GM18907 (cell line): ENCODE measurements at regions not wholly inside any gene's neighbourhood (a gene's known extent, or its start where the extent isn't known, plus 50 kb on each side); places are given as distances from the start of the nearest gene placed in this dataset.
"Not testable (repeated sequence)": the region's sequence is repeated elsewhere in the genome, so short reads cannot be mapped to it uniquely, and the experiment has no call there.

Experiments used
- ATAC-seq: cut with Tn5 transposase; IDR thresholded peaks from one replicate; pipeline ENCODE4 v1.9.1; 2021; ENCODE audit warnings: mild to moderate bottlenecking, moderate library complexity; ENCODE audit not compliant: unreplicated experiment

DNA sequence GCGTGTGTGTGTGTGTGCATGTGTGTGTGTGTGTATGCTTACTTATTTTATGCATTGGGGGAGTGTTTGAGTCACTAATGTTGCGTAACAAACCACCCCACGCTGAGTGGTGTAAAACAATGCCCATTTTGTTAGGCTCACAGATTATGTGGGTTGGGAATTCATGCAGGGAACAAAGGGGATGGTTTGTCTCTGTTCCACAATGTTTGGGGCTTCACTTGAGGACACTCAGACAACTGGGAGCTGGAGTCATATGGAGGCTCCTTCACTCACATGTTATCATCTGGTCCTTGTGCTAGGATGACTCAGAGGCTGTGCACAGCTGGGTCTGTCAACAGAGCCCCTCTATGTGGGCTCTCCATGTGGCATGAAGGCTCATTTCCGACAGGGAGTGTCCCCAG is 51.3 kb upstream of the LARGE1 start:
- ATAC-seq, result no peak

DNA sequence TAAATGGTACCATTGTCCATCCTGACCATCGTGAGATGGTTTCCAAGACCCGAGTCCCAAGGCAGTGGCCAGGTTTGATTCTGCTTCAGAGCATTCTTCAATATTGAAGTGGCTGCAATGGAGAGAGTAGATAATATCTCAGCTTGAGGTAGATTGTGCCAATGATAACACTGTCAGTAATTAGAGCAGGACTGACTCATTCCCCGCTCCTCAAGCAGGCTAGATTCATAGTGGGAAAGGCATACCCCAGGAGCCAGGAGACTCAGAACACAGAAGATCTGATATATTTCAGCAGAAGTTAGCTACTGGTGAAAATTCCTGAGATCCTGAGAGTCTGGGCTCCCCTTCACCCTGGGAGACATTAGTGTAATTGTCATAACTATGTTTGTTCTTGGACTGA is 55.6 kb upstream of the LARGE1 start:
- no peak for ATAC-seq

DNA sequence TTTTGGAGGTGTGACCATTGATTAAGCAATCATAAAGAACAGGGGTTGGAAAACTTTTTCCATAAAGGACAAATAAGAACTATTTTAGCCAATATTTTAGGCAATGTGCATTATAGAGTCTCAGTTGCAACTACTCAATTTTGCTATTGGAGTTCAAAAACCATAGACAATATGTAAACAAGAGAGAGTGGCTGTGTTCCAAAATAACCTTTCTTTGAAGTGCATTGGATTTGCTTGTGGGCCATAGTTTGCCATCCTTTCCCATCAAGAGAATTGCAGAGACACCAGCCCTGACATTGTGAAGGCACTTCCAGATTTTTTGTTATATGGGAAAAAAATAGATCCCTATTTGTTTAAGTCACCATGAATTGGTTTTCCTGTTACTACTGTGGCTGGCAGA is 63.3 kb upstream of the LARGE1 start:
- ATAC-seq, result no peak

DNA sequence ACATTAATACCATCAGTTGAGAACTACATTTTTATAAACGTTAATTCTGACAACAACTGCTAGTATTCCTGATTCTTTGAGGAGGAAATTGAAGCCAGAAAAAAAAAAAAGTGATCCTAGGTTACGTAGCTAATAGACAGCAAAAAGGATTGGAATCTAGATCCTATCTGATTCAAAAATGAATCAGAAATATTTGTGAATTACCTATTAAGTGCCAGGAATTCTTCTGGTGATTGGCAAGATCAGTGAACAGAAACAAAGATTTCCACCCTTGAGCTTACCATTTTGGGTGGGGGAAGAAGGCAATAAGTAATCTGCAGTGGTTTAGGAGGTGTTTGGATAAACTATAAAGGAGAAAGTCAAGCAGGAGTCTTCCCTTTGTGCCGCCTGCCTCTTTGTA is 63.9 kb upstream of the LARGE1 start:
- no peak for ATAC-seq

DNA sequence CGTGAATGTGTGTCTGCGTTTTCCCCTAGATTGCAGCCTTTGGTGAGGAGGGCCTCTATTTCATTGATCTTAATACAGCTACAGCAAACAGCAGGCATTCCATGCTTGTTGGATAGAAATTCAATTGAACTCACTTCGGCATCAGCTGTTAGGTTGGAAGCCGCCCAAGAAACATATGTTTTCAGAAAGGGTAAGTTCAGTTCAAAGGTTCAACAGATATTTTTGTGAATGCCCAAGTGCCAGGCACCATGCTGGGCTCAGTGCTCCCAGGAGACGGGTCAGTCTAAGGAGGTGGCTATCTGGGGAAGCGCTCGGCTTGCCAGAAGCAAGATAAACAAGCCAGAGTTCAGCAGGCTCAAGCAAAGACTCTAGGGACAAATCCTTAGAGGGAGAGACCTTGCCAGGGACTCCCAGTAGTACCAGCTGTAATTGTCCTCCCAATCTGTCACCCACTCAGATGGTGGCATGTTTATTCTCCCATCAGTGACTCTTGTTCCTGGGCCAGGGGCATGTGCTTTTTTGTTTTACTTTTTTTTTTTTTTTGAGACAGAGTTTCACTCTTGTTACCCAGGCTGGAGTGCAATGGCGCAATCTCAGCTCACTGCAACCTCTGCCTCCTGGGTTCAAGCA is 64.5 kb upstream of the LARGE1 start:
- ATAC-seq, result no peak

DNA sequence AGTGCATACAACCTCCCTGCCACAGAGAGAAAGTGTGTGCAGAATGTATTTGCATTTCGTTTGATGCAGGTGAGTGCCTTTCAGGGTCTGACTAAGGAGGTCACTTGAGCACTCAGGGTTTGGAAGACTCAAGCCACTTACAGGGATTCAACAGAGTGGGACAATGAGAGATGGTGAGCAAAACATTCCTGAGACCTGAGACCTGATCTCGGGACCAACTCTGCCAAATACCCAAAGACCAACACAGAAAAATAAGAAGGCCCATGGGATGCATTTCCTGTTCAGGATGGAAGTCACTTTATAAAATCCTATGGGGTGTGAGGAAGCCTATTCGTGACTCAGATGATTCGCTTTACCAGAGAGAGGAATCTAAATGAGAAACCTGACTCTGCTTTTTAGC is 65.2 kb upstream of the LARGE1 start:
- no peak for ATAC-seq

DNA sequence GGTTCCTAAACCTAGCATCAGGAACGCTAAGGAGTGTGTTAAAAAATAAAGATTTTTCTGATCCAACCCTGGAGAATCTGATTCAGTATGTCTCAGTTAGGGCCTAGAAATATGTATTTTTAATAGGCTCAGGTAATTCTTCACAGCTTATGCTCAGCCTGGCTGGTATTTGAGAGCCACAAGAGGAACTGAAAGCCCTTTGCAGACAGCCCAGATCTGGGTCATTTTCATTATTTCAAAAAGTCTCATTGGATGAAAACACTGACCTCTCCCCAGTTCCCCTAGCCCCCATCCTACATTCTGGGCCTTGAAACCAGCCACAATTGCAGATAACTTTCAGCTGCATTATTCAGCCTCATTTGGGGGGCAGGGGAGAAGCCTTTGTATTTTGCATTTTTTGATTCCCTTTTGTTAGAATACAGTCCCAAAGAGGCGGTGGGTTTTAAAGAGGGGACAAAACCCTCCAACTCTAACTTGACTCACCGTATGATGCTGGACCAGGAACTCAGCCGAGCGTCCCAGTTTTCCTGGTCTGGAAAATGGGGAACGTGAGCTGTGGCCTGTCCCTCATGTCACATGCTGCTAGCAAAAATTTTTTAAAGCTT is 66.0 kb upstream of the LARGE1 start:
- ATAC-seq, result no peak

DNA sequence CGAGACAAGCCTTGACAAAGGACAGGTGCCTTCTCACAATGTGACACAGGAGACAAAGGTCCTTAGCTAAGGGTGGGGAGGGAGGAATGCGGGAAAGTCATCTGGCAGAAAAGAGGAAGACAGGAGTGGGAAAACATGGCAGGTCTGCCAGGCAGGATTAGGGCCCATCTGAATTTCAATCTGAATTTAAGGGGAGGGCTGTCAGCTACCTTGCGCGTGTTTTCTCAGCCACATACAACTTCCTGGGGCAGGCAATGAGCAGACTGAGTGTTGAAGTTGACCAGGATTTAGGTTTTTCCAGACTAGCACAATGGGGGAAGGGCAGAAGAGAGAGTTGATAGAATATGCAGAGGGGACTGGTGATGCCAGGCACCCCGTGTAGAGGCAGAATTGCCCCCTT is 66.7 kb upstream of the LARGE1 start:
- ATAC-seq, result no peak

DNA sequence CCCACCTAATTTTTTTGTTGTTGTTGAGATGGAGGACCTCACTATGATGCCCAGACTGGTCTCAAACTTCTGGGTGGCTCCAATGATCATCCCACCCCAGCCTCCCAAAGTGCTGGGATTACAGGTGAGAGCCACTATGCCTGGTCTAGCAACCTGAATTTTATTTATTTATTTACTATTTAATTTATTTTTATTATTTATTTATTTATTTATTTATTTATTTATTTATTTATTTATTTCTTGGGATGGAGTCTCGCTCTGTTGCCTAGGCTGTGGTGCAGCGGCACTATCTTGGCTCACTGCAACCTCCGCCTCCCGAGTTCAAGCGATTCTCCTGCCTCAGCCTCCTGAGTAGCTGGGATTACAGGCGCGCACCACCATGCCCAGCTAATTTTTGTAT is 69.0 kb upstream of the LARGE1 start:
- not testable (repeated sequence) for ATAC-seq

DNA sequence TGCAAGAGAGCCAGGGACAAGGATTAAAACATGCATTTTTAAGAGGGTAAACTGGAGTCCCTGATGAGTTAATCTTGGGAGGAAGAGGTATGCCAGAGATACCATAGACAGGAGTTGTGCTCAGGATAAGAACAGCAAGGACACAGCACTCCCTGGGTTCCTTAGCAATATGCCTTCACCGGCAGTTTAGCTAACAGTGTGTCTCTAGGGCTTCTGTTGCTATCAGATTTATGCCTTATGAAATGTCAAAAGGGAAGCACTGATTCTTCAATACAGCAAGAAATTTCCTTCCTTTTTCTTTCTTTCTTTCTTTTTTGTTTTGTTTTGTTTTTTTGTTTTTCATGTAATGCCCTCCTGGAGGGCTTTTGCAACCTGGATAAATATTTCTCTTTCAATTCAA is 71.3 kb upstream of the LARGE1 start:
- no peak for ATAC-seq

DNA sequence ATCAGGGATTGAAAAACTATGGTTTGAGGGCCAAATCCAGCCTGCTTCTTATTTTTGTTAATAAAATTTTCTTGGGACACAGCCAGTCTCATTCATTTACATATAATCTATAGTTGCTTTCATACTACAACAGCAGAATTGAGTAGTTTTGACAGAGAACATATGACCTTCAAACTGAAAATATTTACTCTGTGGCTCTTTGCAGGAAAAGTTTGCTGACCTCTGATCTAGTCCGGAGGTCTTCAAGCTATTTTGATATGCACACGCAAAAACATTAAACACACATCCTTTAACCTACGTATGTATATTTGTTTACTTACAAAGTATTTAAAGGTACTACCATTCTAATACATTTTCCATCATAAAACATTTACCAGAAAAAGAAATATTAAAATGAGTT is 76.5 kb upstream of the LARGE1 start:
- no peak for ATAC-seq

DNA sequence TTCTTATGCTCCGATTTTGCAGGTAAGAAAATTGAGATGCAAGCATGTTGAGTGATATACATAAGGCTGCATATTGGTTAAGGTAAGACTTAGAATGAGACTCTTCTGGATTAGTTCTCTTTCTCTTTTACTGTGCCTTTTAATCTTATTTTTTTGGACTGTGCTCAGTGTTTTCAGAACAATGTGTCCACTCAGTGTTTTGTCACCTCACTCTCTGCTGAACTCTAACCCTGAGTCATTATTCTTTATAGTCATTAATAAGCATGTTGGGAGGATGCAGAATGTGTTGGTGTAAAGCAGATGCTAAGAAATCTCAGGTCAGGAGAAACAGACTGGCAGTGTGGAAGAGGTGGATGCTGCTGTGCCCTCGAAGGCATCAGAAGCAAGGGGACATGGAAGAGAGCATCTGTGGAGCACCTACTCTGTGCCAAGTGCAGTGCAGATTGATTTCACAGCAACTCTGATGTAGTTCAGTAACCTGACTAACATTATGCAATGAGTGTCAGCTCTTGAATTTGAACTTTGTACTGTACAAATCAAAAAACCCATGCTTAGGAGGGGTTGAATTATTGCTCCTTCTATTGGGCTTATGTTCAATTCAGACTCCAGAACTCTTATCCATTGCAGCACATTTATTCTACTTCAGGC is 80.7 kb upstream of the LARGE1 start:
- no peak for ATAC-seq

DNA sequence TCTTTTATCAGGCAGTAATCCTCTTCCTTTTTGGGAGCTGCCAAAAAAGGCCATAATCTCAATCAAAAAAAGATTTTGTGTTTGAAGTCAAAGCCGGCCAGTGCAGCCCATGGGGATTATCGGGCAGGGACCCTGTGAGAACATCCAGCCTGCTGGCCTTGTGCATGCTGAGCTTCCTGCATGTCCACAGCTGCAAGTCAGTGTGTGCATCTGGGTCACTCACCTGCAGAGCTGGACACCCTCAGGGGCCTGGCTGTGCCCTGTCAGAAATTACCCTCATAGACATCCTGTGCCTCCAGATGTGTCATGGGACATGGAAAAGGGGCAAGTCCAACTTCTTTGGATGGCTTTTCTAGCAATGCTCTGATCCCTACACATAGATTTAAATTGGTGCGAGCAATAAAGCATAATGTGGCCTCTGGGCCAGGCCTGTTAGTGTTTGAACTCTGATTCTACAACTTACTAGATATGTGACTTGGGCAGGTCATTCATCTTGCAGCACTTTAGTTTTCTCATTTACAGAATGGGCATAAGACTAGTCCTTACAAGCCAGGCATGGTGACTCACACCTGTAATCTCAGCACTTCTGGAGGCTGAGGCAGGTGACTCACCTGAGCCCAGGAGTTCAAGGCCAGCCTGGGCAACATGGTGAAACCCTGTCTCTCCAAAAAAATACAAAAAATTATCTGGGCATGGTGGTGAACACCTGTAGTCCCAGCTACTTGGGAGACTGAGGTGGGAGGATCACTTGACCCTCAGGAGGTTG is 81.6 kb upstream of the LARGE1 start:
- ATAC-seq, result no peak

DNA sequence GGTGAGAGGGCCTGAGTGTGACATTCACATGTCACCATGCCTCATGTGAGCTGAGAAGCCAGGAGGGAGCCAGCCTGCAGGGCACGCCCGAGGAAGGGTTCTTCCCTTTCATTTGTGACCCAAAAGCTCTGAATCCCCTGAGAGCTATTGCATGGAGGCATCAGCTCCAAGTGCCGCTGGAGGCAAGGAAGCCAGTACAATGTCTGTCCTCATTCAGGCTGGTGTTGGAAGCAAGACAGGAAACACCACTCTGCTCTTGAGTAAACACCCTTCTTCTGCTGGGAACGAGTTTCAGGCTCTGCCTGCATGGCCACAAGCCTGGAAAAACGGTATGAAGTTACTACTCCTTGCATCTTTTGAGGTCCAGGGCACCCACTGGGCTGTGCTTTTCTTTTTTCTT is 83.8 kb upstream of the LARGE1 start:
- no peak for ATAC-seq

DNA sequence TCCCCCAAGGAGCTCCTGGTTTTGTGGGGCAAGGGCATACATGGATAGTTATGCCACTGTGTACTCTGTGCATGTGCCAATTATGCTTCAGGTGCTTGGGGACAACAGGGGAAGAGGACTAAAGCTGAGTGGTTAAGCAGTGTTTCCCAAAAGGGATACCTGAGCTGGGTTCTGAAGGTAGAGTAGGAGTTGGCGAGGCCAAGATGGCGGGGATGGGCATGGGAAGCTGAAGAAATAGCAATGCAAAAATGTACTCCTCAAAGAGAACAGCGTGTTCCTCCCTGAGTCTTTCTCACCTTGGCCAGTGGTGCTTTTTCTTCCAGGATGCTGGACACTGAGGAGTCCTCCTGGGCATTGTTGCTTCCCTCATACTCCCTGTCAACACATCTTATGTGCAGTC is 90.0 kb upstream of the LARGE1 start:
- ATAC-seq, result no peak

DNA sequence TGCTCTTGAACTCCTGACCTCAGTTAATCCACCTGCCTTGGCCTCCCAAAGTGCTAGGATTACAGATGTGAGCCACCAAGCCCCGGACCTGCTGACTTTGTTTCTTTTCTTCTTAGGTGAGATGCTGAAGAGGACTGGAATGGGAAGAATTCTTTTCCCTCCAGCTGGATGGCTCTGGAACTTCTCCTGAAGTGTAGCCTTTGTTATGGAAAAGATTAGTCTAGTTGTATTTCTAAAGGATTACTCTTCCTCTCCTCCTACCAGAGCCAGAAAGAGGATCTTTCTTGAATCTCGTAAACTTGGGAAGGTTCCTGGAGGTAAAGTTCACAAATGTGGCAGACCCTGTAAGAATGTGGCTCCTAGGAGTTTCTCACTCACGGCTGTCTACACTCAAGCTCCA is 95.4 kb upstream of the LARGE1 start:
- no peak for ATAC-seq

DNA sequence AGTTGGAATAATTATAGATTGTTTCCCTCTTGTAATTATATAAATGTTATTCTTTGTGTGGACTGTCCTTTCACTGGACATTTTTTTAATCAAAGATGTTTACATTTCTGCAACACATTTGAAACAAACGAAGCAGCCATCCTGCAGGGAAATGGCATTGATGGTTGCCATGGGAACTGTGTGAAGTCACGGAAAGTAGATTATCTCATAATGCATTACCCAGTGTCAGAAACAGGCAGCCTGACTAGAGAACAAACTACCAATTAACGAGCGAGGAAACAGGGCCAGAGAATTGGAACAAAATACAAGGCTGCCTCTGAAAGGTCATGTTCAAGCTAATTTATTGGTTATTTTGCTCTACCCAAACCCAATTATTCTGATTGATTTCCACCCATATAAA is 96.9 kb upstream of the LARGE1 start:
- no peak for ATAC-seq

DNA sequence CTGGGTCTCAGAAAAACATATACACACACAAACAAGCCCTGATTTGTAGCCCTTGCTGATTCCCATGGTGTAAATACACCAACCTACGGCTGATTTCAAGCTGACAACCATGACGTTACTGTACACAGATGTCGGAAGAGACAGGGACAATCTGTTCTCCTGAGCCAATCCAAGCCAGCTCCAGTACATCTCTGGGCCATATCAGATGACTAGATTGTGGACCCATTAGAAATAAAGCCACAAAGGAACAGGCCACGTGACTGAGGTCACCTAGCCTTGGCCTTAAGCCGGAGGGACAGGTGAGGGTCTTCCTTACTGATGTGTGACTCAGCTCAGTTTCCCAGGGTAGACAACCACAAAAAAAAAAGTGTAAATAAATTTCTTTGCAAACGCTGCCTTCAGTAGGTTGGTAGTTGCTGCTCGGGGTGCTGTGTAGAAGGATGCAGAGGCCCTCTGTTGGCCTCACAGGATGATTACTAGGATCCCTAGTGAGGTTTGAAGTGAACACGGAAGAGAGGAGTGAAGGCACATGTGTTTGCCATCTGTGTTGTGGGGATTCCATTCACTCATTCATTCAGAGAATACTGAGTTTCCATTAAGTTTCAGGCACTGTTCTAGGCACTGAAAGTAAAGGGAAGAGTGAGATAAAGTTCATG is 99.0 kb upstream of the LARGE1 start:
- ATAC-seq, result no peak

DNA sequence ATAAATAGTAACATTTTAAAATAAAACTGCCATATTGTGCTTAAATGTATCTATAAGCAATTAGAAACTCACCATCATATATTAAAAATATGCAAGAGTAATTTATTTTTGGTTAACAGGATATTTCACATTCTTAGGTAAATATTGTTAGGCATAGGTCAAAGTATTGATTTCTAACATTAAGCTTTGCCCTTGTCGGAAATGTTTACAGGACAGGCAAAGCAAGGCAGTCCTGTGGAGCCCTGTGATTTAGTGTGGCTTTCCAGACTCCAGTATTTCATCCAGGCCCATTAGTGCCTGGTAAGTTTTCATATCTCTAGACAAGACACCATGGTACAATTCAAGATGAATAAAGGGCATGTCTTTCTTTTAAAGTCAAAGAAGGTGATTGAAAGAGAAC is 114.9 kb upstream of the LARGE1 start:
- ATAC-seq, result no peak

DNA sequence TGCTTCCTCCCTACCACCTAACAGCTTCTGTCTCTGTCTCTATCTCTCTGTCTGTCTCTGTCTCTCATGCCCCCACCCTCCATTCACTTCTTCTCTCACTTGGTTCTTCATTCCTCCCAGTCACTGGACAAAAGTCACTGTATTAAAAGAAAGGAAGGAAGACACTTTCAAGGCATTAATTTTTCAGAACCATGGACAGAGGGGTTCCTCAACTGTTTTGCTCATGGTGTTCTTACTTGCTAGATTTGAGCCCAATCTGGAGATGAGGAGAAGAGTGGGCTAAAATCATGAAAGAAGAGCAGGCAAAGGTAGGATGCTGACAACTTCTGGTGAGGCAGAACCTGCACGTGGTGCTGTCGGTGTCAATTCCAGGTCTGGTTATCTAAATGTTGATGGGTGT is 116.7 kb upstream of the LARGE1 start:
- ATAC-seq, result no peak

DNA sequence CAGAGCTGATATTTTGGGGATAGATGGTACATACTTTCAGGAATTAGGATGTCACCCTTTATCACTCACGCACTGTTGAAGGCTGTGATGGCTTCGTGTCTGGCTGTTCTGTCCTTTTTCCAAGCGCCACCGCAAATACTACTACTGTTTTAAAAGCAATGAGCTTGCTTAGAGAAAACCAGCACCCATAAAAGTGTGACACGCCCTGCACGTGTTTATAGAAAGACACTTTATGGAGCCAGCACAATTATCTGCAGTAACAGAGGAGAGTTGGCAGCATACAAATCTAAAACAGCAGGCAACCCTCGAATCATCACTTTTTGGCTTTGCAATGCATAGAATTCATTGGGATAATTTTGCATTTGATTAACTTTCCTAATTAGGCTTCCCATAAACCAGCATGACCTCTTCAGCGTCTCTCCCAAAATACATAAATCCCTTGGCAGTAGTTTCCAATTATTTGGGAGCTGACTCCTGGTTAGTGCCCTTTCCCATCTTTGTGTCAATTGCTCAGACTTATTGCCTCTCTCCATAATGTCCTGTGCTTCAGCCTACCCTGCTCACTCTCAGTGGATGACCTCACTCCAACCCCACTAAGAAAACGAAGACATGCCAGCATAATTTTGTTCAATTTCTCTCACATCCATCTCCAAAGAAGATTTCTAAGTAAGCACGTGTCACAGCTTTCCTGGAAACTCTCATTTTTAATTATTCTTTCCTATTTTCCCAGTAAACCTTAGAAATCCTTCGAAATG is 118.7 kb upstream of the LARGE1 start:
- ATAC-seq, result no peak
